GM18520 (cell line): ENCODE measurements at regions not wholly inside any gene's neighbourhood (a gene's known extent, or its start where the extent isn't known, plus 50 kb on each side); places are given as distances from the start of the nearest gene placed in this dataset.
A peak's percentile ranks its signal among the peaks of the same experiment; 100 is the strongest.

ENCODE experiments used
- ATAC-seq: cut with Tn5 transposase; IDR thresholded peaks from one replicate; pipeline ENCODE4 v1.9.1; 2021; ENCODE audit not compliant: unreplicated experiment

DNA sequence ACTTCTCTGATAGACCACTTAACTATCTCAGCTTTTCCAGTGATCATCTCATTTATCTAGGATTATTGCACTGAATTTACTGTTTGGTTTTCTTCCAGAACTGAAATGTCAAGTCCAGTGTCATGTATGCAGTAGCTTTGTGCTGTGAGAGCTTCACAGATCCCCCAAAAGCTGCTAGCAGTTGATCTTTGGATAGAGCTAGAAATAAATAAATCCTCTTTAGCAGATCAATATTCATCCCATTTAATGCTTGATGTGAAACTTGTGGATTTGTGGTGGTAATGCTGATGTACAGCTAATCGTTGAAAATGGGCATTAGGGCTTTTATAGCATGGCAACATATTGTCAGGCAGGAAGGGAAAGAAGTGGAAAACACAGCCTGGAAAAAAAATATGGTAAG, 509.6 kb upstream of the FAM241A start:
- no peak for ATAC-seq

DNA sequence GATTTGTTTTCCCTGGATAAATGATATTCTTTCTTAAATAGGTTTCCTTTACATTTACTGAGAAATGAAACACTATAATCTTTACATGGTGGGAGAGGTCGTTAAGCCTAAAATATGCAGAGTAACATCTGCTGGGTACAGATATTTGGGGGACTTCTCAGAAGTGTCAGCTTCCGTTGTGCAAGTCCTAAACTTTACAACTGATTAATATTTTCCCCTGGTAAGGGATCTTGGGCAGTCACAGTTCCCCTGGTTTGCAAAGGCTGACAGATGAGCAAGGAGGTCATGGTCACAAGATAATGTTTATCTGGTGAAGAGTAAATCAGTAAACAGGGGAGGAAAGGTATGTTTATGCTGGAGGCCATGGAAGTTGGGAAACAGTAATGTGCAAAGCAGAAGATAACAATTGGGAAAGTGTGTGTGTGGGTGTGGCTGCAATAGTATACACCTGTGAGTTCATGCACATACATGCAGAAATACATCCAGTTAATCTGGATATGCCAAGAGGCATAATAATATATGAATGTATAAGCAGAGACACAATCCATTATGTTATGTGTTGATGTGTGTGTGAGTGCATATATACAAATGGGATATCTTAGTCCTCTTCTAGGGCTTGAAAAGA, 508.2 kb upstream of the FAM241A start:
- no peak for ATAC-seq

DNA sequence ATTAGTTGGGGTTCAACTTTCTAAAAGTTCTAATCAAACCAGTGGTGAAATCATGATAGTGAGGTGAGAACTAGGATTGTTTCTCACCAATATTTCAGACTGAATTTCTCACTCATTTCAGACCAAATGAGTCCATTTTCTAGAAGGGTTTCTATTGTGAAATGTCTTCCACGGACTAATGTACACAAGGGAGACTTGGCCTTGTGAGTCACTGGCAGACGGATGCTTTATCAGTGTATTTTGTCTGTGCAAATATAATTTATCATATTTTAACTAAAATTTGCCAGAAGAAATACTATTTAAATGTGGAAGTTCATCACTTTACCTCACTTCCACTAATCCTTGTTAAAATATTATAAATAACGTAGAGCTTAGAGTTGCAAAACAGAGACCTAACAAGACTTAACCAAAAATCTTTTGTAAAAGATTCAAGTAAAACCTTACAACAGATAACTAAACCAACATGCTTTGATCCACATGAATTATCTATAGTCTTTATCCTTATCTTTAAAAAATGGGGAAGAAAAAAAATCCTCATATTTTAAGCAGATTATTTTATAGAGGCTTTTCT, 506.0 kb upstream of the FAM241A start:
- ATAC-seq, result no peak

DNA sequence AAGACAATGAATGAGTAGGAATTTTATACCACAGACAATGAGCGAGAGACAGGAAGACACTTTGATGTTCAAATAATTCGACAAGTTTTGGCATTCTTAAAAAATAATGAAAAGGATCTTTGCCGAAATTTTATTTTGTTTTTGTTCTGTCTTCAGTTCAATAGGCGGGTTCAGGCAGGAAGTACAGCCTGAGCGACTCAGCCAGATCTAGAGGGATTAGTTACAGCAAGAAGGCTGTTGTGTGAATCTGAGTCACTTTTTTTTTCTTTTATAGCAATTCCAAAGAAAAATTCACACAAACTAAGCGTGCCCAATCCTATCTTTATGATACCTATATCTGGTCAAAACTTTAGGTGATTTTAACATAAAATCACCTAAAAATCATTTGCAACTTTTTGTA, 505.4 kb upstream of the FAM241A start:
- no peak for ATAC-seq

DNA sequence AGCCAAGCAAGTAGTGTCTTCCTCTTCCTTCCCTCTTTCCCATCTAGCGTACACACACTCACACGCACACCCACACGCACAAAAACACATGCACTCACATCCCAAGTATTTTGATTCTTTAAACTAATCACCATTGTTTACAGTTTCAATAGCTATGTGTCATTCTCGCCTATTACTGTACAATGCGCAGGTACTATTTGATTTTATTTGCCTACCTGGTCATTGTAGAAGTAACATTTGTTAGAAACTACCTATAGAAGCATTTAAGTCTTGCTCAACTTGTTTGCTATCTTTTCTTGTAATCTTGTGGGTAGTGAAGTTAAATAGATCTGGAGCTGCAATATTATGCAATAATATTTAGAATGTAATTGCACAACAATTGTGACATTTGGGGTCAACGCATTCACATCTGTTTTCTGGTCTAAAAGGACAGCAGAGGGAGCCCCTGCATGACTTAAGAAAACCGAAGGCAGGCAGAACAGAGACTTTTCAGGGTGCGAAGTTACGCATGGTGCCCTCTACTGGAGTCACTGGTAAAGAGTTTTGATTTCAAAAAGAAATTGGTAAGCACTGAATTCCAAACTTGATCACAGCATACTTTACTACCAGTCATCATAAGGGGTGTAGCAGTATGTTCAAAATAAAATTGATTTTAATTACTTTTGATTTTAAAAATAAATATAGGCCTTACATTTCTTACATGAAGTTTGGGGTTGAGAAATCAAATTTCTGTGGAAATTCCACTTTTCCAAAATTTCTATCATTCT, 503.3 kb upstream of the FAM241A start:
- ATAC-seq, result peak; percentile 89

DNA sequence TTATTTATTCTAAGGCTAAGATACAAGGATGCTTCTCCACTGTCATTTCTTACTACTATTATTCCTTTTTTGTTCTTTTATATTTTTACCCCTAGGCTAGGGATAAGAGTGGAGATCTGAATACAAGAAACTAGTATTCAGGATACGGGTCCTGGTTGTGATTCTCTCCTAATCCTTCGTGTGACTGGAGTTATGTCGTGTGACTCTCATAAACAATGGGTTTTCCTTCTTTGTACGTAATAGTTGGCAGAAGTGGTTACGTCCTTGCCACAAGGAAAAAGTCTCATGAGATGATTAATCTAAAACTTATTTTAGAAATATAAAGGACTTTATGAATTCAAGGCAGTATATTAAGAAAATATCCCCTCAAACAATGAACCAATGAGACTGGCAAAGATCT, 497.2 kb upstream of the FAM241A start:
- no peak for ATAC-seq

DNA sequence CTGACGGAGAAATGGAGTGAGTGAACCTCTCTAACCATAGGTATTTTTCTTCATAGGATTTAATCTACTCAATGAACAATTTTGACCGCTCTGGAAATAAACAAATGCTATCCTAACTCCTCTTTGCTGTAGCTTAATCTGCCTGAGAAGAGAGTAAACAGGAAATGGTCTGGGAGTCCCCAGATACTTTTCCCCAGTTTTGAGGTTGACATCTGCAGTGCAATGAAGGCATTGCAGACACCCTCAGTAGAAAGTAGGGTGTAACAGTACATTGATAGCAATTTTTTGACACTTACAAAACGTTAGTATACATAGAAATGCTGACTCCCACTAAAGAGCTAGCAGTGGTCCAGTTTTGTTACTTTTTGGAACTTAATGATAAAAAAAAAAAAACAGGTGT, 495.9 kb upstream of the FAM241A start:
- peak; percentile 52 for ATAC-seq

DNA sequence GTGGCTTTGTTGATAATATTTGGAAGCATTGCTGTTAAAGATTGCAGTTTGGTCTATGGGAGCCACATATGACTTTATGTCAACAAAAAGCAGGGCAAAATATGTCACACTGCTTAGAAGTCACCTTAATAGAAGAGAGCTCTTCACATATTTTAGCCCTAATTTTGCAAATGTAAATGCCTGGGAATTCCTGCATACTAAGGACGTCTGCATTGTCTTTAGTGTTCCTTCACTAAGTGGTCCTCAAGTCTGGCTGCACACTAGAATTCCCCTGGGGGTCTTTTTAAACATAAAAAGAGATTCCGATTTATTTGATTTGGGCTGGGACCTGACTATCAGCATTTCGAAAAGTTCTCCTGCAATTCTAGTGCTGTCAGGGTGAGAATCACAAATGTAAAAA, 495.1 kb upstream of the FAM241A start:
- no peak for ATAC-seq

DNA sequence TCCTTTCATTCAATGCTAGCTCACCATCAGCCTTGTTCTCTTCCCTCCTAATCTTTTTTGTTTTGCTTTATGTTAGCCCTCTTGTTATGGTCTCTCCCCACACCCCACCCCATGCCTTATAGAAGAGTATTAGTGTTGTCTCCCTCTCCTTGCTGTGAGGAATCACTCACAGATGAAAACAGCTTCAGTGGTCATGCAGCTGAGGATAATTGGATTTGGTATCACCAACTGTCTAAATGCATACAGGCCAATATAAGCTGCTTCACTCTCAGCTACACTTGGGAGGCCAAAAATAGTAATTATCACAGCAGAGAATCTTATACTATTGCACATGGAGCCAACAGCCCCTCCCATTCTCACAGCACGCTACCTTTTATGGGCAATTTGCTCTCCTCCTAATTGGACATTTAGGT, 494.6 kb upstream of the FAM241A start:
- ATAC-seq, result no peak

DNA sequence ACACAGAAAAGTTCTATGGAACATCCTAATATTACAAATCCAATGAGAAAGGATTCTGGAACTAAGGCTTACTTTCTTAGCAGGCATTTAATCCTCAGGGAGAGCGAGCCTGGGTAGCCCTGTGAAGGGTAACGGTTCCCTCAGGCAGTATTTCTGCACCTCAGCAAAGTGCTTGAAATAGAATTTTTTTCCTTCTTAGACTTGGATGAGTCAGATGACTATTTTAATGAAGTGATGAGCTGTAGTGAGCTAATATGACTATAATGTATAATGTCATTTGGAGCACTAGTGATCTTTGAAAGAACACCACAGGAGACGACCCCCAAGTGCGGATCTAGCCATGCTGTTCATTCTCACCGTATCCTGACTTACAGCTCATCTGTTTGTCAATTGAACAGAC, 493.0 kb upstream of the FAM241A start:
- no peak for ATAC-seq

DNA sequence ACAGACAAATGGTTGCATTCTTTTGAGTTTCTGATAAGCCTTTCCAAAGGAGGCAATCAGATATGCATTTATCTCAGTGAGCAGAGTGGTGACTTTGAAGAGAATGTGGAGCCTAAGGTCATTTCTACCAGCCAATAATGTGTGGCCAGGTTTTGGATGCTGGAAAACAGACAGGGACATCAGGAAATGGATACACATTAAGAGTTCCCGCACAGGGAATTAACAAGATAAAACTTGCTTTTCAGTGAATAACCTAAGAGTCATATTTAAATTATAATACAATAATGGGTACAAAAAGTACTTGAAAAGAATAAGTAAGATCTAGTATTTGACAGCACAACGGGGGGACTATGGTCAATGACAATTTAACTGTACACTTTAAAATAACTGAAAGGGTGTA, 492.3 kb upstream of the FAM241A start:
- no peak for ATAC-seq

DNA sequence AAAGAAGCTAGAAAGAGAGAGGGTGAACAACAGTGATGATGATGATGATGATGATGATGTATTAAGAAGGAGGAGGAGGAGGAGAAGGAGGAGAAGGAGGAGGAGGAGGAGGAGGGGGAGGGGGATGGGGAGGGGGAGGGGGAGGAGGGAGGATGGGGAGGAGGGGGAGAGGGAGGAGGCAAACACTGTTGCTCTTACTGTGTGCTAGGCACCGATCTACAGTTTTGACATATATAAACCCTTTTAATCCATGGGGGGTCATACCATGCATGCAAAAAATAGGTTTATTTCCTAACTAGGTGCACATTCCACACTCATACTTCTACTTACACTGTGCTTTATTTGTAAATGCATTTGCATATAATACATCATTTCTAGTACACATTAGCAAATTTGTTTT, 482.8 kb upstream of the FAM241A start:
- ATAC-seq, result no peak

DNA sequence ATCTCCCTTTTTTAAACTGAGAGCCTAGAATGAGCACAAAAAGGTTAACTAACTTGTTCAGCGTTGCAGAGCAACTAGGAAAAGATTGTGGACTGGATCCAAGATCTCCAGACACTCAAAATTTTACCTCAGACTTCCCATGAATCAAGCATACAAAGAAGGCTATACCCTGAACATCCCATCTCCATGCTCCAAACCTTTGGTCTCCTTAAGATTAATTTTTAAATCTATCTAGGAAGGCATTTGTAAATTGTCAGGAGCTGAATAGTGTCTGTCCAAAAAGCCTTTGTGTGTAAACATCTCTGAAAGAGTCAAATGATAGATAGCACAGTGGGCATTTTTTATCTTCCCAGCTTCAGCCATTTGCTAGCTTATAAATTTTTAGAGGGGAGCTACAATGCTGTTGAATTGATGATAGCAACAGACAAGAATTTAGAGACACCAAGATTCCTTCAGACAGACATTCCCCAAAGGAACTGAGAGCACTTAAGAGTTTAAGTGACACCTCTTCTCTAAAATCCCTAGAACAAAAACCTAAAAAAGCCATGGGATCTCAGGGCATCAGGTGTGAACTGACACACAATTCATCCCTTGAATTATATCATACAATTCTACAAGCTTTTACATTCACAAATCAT, 480.8 kb upstream of the FAM241A start:
- ATAC-seq, result no peak

DNA sequence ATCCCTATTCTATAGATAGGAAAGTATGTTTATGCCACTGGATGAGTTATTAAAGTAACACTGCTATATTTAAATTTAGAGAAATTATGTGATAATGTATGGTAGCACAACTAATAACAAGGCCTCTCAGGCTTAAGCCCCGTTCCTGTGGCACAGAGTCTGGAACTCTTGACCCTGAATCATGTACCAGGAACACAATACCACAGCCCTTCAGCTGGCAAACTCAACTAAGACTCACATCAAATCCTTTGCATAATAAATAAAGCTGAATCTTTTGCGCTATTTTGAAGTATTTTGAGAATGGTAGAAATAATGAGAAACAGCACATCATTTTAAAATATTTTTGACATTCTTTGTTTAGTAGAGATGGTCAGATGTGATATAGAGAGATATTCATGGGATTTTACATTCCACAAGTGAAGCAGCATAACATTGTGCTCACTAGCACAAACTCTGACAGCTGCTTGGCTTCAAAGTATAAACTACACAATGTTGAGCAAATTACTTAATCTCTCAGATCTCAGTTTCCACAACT, 478.4 kb upstream of the FAM241A start:
- ATAC-seq, result no peak

DNA sequence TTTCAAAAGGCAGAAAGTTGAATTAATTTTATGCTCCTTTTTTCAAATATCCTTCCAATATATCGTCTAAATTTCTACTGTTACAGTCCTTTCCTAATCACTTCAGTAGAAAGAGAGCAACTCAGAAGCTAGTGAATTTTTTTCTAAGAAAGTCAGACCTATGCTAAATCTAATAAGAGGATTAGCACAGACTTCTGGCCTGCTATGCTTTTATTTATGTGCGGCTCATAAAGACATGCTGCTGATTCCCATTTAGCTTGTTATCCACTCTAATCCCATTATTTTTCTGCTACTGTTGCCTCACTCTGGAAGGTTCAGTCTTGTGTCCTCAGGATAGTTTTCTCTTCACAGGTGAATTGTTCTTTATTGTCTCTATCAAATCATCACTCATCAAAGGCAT, 473.5 kb upstream of the FAM241A start:
- ATAC-seq, result no peak

DNA sequence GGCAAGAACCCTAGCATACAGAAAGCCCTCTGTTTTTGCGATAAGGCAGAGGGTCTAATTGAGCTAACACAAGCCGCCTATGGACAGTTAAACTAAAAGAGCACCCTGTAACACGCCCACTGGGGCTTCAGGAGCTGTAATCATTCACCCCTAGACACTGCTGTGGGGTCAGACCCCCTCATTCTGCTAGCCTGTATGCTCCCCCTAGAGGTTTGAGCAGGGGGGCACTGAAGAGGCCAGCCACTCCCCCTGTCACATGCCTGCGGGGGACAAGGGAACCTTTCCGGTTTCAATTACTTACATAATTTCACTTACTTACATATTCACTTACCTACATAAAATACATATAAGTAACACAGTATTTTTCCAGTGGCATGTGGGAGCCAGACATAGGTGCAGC, 469.5 kb upstream of the FAM241A start:
- ATAC-seq, result no peak

DNA sequence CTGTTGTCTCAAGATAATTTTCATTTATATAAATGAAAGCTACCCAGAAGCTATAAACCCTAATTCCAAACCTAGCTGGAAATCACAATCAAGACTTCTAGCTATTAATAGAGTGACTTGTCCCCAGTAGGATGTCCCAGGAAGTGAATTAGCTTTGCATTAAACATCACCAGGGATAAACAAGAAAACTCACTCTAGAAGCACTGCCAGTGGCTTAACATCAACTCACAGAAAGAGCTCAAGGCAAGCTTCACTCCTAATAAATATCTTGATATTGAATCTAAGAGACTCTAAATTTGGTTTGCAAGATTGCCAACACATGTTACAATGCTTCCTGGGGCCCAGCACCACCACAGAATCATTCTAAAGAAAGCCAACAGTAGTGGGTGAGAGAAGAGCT, 468.7 kb upstream of the FAM241A start:
- no peak for ATAC-seq

DNA sequence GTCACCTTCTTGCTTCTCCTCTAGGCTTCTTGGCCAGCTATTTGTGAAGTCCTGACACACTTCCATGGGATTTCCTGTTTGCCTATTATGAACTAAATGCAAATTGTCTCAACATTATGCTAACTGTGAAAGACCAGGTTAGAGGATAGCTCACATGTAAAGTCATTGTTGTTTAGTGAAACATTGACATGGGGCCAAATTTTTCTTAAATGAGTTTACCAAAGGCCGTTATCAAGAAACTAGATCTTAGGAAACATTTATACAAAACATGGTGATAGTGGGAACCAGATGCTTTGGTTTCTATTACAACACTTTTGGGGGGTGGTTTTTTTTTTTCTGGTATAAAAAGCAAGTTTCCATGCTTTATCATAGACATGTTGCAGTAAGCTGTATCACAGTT, 466.8 kb upstream of the FAM241A start:
- ATAC-seq, result no peak

DNA sequence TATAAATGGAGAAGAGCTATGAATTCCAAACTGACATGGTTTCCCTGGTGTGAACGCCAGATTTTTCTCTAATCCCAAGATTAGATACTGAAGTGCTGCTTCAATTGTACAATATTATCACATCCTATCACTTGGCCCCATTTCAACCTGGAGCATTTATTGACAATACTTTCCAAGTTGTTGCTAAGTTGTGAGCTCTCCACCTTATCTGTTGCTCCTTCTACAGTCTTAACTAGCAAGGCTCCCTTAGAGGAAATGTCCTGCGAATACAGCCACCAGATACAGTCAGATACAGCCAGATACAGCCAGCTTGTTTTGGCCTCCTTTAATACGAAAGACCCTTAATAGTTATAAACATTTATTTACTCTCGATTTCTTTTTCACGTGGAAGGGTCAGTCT, 466.3 kb upstream of the FAM241A start:
- ATAC-seq, result no peak

DNA sequence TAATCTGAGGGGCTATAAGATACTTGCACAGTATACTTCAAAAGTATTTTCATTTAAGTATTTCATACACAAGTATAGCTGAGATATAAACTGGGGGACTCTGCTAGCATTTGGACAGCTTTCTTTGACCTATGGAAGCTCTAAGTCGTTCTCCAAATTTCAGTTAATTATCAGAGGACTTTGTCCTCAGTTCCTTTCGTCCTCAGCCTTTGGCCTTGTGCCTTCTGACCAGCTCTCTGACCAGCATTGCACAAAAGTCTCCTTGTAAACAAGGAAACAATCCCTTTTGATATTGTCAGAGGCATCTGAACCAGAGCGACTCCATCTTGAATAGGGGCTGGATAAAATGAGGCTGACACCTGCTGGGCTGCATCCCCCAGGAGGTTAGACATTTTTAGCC, 464.0 kb upstream of the FAM241A start:
- no peak for ATAC-seq

DNA sequence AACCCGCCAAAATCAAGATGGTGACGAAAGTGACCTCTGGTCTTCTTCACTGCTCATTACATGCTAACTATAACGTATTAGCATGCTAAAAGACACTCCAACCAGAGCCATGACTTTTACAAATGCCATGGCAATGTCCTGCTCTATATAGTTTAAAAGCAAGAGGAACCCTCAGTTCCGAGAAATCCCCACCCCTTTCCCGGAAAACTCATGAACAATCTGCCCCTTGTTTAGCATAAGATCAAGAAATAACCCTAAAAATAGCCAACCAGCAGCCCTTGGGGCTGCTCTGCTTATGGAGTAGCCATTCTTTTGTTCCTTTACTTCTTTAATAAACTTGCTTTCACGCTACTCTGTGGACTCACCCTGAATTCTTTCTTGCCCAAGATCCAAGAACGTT, 463.5 kb upstream of the FAM241A start:
- no peak for ATAC-seq

DNA sequence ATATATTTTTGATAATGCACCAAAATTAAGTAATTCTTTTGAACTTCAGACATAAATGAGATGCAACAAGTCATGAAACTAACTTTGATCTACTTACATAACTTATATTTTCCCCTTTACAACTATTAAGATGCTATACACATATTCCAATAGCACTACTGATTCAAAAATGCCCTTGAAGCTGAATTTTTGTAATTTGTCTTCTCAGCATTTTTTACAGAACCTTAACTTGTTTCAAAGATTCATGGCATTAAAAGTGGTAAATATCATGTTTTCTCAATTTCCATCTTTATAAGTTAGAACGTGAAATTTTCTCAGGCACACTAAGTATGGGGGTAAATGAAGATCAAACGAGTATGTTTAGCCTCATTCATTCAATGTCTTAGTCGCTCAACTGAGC, 460.0 kb upstream of the FAM241A start:
- no peak for ATAC-seq
